ENCODE measurements at regions not wholly inside any gene's neighbourhood (a gene's known extent, or its start where the extent isn't known, plus 50 kb on each side); places are given as distances from the start of the nearest gene placed in this dataset.

GRCh38 chr9:96133321-96134021, 168.5 kb downstream of the HSD17B3 start:
- H3K36me3 ChIP-seq (ENCODE audit: insufficient read depth, low read length): no peaks in the 10 kb centered on the region
- H3K4me1 ChIP-seq (ENCODE audit: low read length): peaks cover 8% of the 10 kb centered on the region
- H3K9ac ChIP-seq (ENCODE audit: low read length): no peak overlapping the region
- no peak overlapping the region for H3K4me2 ChIP-seq (ENCODE audit: low read depth, low read length, poor library complexity, severe bottlenecking)
- no peaks in the 10 kb centered on the region for H3K9me3 ChIP-seq (ENCODE audit: low read length)
- no peaks in the 10 kb centered on the region for H3K9me2 ChIP-seq (replicated peaks; ENCODE audit: insufficient read depth, low read length)
- H3K4me3 ChIP-seq (ENCODE audit: low read length): no peak overlapping the region
- no peaks in the 10 kb centered on the region for H3K79me2 ChIP-seq (ENCODE audit: low read length)
- no peak overlapping the region for H2AFZ ChIP-seq (ENCODE audit: low read length)
- DNase-seq: no peak
- H3K27me3 ChIP-seq (ENCODE audit: low read length): no peaks in the 10 kb centered on the region
- H3K27ac ChIP-seq (ENCODE audit: low read length): no peak overlapping the region
- no peaks in the 10 kb centered on the region for H4K20me1 ChIP-seq (ENCODE audit: insufficient read depth, low read depth, low read length)

GRCh38 chr9:96131825-96132224, 170.2 kb downstream of the HSD17B3 start:
- no peak overlapping the region for H3K4me3 ChIP-seq (ENCODE audit: low read length)
- DNase-seq: no peak

GRCh38 chr9:96130970-96131369, 171.0 kb downstream of the HSD17B3 start:
- Histone ChIP-seq H3K9me2 (replicated peaks; ENCODE audit: insufficient read depth, low read length) (no peaks in the 10 kb centered on the region), H3K79me2 (ENCODE audit: low read length) (no peaks in the 10 kb centered on the region), H2AFZ (ENCODE audit: low read length) (no peak overlapping the region), H3K9me3 (ENCODE audit: low read length) (no peaks in the 10 kb centered on the region), H3K36me3 (ENCODE audit: insufficient read depth, low read length) (no peaks in the 10 kb centered on the region), H3K27me3 (ENCODE audit: low read length) (no peaks in the 10 kb centered on the region), H3K4me2 (ENCODE audit: low read depth, low read length, poor library complexity, severe bottlenecking) (no peak overlapping the region), H3K4me3 (ENCODE audit: low read length) (no peak overlapping the region), H3K9ac (ENCODE audit: low read length) (no peak overlapping the region), H3K4me1 (ENCODE audit: low read length) (no peaks in the 10 kb centered on the region), H3K27ac (ENCODE audit: low read length) (no peak overlapping the region), H4K20me1 (ENCODE audit: insufficient read depth, low read depth, low read length) (no peaks in the 10 kb centered on the region)
- no peak for DNase-seq

More at GRCh38 chr9:96131825-96132224, 170.2 kb downstream of the HSD17B3 start:
- Histone ChIP-seq H3K27ac (ENCODE audit: low read length) (no peak overlapping the region), H3K4me2 (ENCODE audit: low read depth, low read length, poor library complexity, severe bottlenecking) (no peak overlapping the region), H2AFZ (ENCODE audit: low read length) (no peak overlapping the region), H3K4me1 (ENCODE audit: low read length) (no peaks in the 10 kb centered on the region; the same call in 1 of the 2 replicates), H3K9ac (ENCODE audit: low read length) (no peak overlapping the region), H3K27me3 (ENCODE audit: low read length) (no peaks in the 10 kb centered on the region), H3K9me3 (ENCODE audit: low read length) (no peaks in the 10 kb centered on the region), H3K9me2 (replicated peaks; ENCODE audit: insufficient read depth, low read length) (no peaks in the 10 kb centered on the region), H4K20me1 (ENCODE audit: insufficient read depth, low read depth, low read length) (no peaks in the 10 kb centered on the region), H3K36me3 (ENCODE audit: insufficient read depth, low read length) (no peaks in the 10 kb centered on the region), H3K79me2 (ENCODE audit: low read length) (no peaks in the 10 kb centered on the region)

- Histone ChIP-seq H3K4me2 (ENCODE audit: low read depth, low read length, poor library complexity, severe bottlenecking) (no peak overlapping the region), H3K4me1 (ENCODE audit: low read length) (no peaks in the 10 kb centered on the region), H3K27me3 (ENCODE audit: low read length) (no peaks in the 10 kb centered on the region), H3K79me2 (ENCODE audit: low read length) (no peaks in the 10 kb centered on the region), H3K9me2 (replicated peaks; ENCODE audit: insufficient read depth, low read length) (no peaks in the 10 kb centered on the region), H2AFZ (ENCODE audit: low read length) (no peak overlapping the region), H3K9me3 (ENCODE audit: low read length) (no peaks in the 10 kb centered on the region), H3K27ac (ENCODE audit: low read length) (no peak overlapping the region), H3K36me3 (ENCODE audit: insufficient read depth, low read length) (no peaks in the 10 kb centered on the region), H3K9ac (ENCODE audit: low read length) (no peak overlapping the region), H3K4me3 (ENCODE audit: low read length) (no peak overlapping the region), H4K20me1 (ENCODE audit: insufficient read depth, low read depth, low read length) (no peaks in the 10 kb centered on the region)
- DNase-seq: no peak
Measured at GRCh38 chr9:96129747-96130146, 172.2 kb downstream of the HSD17B3 start.

GRCh38 chr9:96128880-96129279, 173.1 kb downstream of the HSD17B3 start:
- no peaks in the 10 kb centered on the region for H3K9me3 ChIP-seq (ENCODE audit: low read length)
- H3K9me2 ChIP-seq (replicated peaks; ENCODE audit: insufficient read depth, low read length): no peaks in the 10 kb centered on the region
- no peaks in the 10 kb centered on the region for H3K27me3 ChIP-seq (ENCODE audit: low read length)
- H3K27ac ChIP-seq (ENCODE audit: low read length): no peak overlapping the region
- no peak overlapping the region for H3K4me2 ChIP-seq (ENCODE audit: low read depth, low read length, poor library complexity, severe bottlenecking)
- H3K9ac ChIP-seq (ENCODE audit: low read length): no peak overlapping the region
- H3K79me2 ChIP-seq (ENCODE audit: low read length): no peaks in the 10 kb centered on the region
- no peaks in the 10 kb centered on the region for H3K36me3 ChIP-seq (ENCODE audit: insufficient read depth, low read length)
- H4K20me1 ChIP-seq (ENCODE audit: insufficient read depth, low read depth, low read length): no peaks in the 10 kb centered on the region
- H3K4me1 ChIP-seq (ENCODE audit: low read length): no peaks in the 10 kb centered on the region
- DNase-seq: no peak
- H2AFZ ChIP-seq (ENCODE audit: low read length): no peak overlapping the region
- no peak overlapping the region for H3K4me3 ChIP-seq (ENCODE audit: low read length)

GRCh38 chr9:96126321-96126881, 175.6 kb downstream of the HSD17B3 start:
- H3K36me3 ChIP-seq (ENCODE audit: insufficient read depth, low read length): no peaks in the 10 kb centered on the region
- H3K27me3 ChIP-seq (ENCODE audit: low read length): no peaks in the 10 kb centered on the region
- no peak overlapping the region for H2AFZ ChIP-seq (ENCODE audit: low read length)
- H3K9me3 ChIP-seq (ENCODE audit: low read length): no peaks in the 10 kb centered on the region
- H4K20me1 ChIP-seq (ENCODE audit: insufficient read depth, low read depth, low read length): no peaks in the 10 kb centered on the region
- H3K4me1 ChIP-seq (ENCODE audit: low read length): no peaks in the 10 kb centered on the region
- no peak for DNase-seq
- no peak overlapping the region for H3K9ac ChIP-seq (ENCODE audit: low read length)
- H3K27ac ChIP-seq (ENCODE audit: low read length): no peak overlapping the region
- no peak overlapping the region for H3K4me3 ChIP-seq (ENCODE audit: low read length)
- no peaks in the 10 kb centered on the region for H3K79me2 ChIP-seq (ENCODE audit: low read length)
- no peak overlapping the region for H3K4me2 ChIP-seq (ENCODE audit: low read depth, low read length, poor library complexity, severe bottlenecking)
- no peaks in the 10 kb centered on the region for H3K9me2 ChIP-seq (replicated peaks; ENCODE audit: insufficient read depth, low read length)

- H3K36me3 ChIP-seq (ENCODE audit: insufficient read depth, low read length): no peaks in the 10 kb centered on the region
- H3K9ac ChIP-seq (ENCODE audit: low read length): no peak overlapping the region
- no peaks in the 10 kb centered on the region for H4K20me1 ChIP-seq (ENCODE audit: insufficient read depth, low read depth, low read length)
- no peaks in the 10 kb centered on the region for H3K9me3 ChIP-seq (ENCODE audit: low read length)
- H3K4me3 ChIP-seq (ENCODE audit: low read length): no peak overlapping the region
- no peak overlapping the region for H2AFZ ChIP-seq (ENCODE audit: low read length)
- no peak for DNase-seq
- no peaks in the 10 kb centered on the region for H3K9me2 ChIP-seq (replicated peaks; ENCODE audit: insufficient read depth, low read length)
- no peaks in the 10 kb centered on the region for H3K79me2 ChIP-seq (ENCODE audit: low read length)
- H3K27ac ChIP-seq (ENCODE audit: low read length): no peak overlapping the region
- no peaks in the 10 kb centered on the region for H3K27me3 ChIP-seq (ENCODE audit: low read length)
- H3K4me1 ChIP-seq (ENCODE audit: low read length): no peaks in the 10 kb centered on the region
- H3K4me2 ChIP-seq (ENCODE audit: low read depth, low read length, poor library complexity, severe bottlenecking): no peak overlapping the region
Measured at GRCh38 chr9:96125624-96126023, 176.4 kb downstream of the HSD17B3 start.

- Histone ChIP-seq H3K27me3 (ENCODE audit: low read length) (no peaks in the 10 kb centered on the region), H4K20me1 (ENCODE audit: insufficient read depth, low read depth, low read length) (no peaks in the 10 kb centered on the region), H3K36me3 (ENCODE audit: insufficient read depth, low read length) (no peaks in the 10 kb centered on the region), H3K9me3 (ENCODE audit: low read length) (no peaks in the 10 kb centered on the region), H3K27ac (ENCODE audit: low read length) (no peak overlapping the region), H2AFZ (ENCODE audit: low read length) (no peak overlapping the region), H3K4me2 (ENCODE audit: low read depth, low read length, poor library complexity, severe bottlenecking) (no peak overlapping the region), H3K4me3 (ENCODE audit: low read length) (no peak overlapping the region), H3K9me2 (replicated peaks; ENCODE audit: insufficient read depth, low read length) (no peaks in the 10 kb centered on the region), H3K4me1 (ENCODE audit: low read length) (no peaks in the 10 kb centered on the region), H3K79me2 (ENCODE audit: low read length) (no peaks in the 10 kb centered on the region), H3K9ac (ENCODE audit: low read length) (no peak overlapping the region)
- no peak for DNase-seq
Measured at GRCh38 chr9:96122751-96123150, 179.2 kb downstream of the HSD17B3 start.

All from Karpas-422 (cell line).